KMS-11 (cell line): ENCODE measurements at regions not wholly inside any gene's neighbourhood (a gene's known extent, or its start where the extent isn't known, plus 50 kb on each side); places are given as distances from the start of the nearest gene placed in this dataset.

Experiments
- H2AFZ ChIP-seq: fragments of 200-600 bp; sonication (generic); 2 replicates; pipeline ENCODE4 v1.6.1; 2016; ENCODE audit warnings: antibody characterized with exemption, mixed run types, low read depth
- H3K27ac ChIP-seq: fragments of 200-600 bp; sonication (generic); 2 replicates; pipeline ENCODE4 v1.6.1; 2016; ENCODE audit warnings: mild to moderate bottlenecking, mixed run types
- H3K27me3 ChIP-seq: fragments of 200-600 bp; sonication (generic); 2 replicates; pipeline ENCODE4 v1.6.1; 2017; ENCODE audit warnings: mild to moderate bottlenecking, low read depth, mixed run types, moderate library complexity; ENCODE audit not compliant: insufficient read depth
- H3K36me3 ChIP-seq: fragments of 200-600 bp; sonication (generic); 2 replicates; pipeline ENCODE4 v1.6.1; 2017; ENCODE audit warnings: mild to moderate bottlenecking, mixed run types; ENCODE audit not compliant: insufficient read depth
- H3K4me1 ChIP-seq: fragments of 200-600 bp; sonication (generic); 2 replicates; pipeline ENCODE4 v1.6.1; 2016; ENCODE audit warnings: mild to moderate bottlenecking, low read depth, mixed run types; ENCODE audit not compliant: poor library complexity, severe bottlenecking
- H3K4me2 ChIP-seq: fragments of 200-600 bp; sonication (generic); 2 replicates; pipeline ENCODE4 v1.7.0; 2016; ENCODE audit warnings: mild to moderate bottlenecking, mixed run types
- H3K4me3 ChIP-seq: fragments of 200-600 bp; sonication (generic); IDR thresholded peaks from 2 replicates; pipeline ENCODE4 v1.6.1; 2017; ENCODE audit warnings: low read depth, low read length, mixed read lengths; ENCODE audit not compliant: insufficient read depth
- H3K79me2 ChIP-seq: fragments of 200-600 bp; sonication (generic); 2 replicates; pipeline ENCODE4 v1.6.1; 2016; ENCODE audit warnings: low read depth, mixed run types; ENCODE audit not compliant: insufficient read depth
- H3K9ac ChIP-seq: fragments of 200-600 bp; sonication (generic); 2 replicates; pipeline ENCODE4 v1.6.1; 2016; ENCODE audit warnings: mild to moderate bottlenecking, mixed run types
- H4K20me1 ChIP-seq: fragments of 200-600 bp; sonication (generic); 2 replicates; pipeline ENCODE4 v1.6.1; 2016; ENCODE audit warnings: mild to moderate bottlenecking, mixed run types; ENCODE audit not compliant: insufficient read depth
- TF ChIP-seq, protein P1 (sequence below): fragments of 200-600 bp; sonication (generic); conservative IDR thresholded peaks from 2 replicates; pipeline ENCODE4 v1.6.1; 2017; ENCODE audit warnings: low read depth, mild to moderate bottlenecking, antibody characterized with exemption, low read length, moderate library complexity, mixed read lengths

DNA sequence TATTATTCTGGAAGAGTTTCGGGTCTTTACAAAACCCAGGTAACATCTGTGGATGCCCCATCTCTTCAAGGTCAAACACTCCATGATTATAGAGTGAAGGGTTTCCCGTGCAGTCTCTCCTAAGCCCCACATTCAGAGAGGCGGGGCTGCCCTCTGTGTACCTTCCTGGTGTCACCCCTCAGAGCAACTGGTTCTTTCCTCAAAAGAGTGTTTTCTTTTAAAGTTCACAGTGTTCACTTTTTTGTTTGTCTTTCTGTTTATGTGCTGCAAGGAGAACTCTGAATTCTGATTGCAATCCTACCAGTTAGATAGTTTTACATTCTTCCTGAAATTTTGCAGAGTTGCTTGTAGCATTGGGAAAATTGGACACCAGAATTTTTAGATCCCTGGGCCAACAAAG, 190.2 kb downstream of the ADAMTS15 start:
- H3K4me3 ChIP-seq = no peak overlapping the region
- H2AFZ ChIP-seq = no peak overlapping the region
- TF ChIP-seq, protein P1, sequence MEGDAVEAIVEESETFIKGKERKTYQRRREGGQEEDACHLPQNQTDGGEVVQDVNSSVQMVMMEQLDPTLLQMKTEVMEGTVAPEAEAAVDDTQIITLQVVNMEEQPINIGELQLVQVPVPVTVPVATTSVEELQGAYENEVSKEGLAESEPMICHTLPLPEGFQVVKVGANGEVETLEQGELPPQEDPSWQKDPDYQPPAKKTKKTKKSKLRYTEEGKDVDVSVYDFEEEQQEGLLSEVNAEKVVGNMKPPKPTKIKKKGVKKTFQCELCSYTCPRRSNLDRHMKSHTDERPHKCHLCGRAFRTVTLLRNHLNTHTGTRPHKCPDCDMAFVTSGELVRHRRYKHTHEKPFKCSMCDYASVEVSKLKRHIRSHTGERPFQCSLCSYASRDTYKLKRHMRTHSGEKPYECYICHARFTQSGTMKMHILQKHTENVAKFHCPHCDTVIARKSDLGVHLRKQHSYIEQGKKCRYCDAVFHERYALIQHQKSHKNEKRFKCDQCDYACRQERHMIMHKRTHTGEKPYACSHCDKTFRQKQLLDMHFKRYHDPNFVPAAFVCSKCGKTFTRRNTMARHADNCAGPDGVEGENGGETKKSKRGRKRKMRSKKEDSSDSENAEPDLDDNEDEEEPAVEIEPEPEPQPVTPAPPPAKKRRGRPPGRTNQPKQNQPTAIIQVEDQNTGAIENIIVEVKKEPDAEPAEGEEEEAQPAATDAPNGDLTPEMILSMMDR = no peak
- no peak overlapping the region for H3K9ac ChIP-seq
- H3K4me1 ChIP-seq = no peaks in the 10 kb centered on the region
- H4K20me1 ChIP-seq = no peaks in the 10 kb centered on the region
- H3K4me2 ChIP-seq = no peak overlapping the region
- no peaks in the 10 kb centered on the region for H3K27me3 ChIP-seq
- H3K79me2 ChIP-seq = no peaks in the 10 kb centered on the region
- no peak overlapping the region for H3K27ac ChIP-seq
- H3K36me3 ChIP-seq = no peaks in the 10 kb centered on the region

DNA sequence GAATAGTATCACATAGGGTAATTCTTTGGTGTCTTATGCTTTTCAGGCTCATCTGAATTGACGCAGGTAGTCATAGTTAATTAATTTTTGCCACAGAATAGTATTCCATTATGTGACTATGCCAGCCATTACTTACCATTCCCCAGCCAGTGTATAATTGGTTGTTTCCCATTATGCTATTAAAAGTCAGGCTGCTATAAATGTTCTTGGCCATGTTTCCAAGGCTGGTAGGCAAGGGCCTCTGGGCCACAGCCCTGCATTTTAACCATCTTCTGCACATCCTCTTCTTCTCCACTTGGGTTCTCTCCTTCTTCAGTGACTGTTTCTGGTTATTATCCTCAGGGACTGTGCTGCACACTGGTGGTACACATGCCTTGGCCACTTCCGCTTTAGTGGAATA, 190.9 kb downstream of the ADAMTS15 start:
- no peaks in the 10 kb centered on the region for H3K4me1 ChIP-seq
- no peak overlapping the region for H3K27ac ChIP-seq
- H3K79me2 ChIP-seq = no peaks in the 10 kb centered on the region
- no peak overlapping the region for H2AFZ ChIP-seq
- no peak overlapping the region for H3K9ac ChIP-seq
- H3K36me3 ChIP-seq = no peaks in the 10 kb centered on the region
- no peaks in the 10 kb centered on the region for H4K20me1 ChIP-seq
- no peak overlapping the region for H3K4me3 ChIP-seq
- no peak overlapping the region for H3K4me2 ChIP-seq
- H3K27me3 ChIP-seq = no peaks in the 10 kb centered on the region
- TF ChIP-seq, protein P1 = no peak

DNA sequence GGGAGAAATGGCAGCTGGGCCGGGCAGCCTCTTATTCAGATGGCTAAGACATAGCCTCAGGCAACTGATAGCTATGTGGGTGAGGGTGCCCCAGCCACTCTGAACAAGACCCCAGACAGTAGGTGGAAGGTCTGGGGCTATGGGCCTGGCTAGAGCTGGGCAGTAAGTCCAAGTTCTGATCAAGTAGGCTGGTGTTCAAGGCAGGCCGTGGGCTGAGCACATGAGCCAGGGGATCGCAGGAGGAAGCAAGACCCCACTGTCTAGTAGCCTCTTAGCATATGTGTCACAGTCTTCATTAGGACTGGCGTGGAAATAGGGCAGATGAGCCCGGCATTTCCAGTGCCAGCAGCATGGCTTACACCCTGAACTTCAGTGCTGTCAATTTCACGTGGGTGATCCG, 192.1 kb downstream of the ADAMTS15 start:
- H3K36me3 ChIP-seq = no peaks in the 10 kb centered on the region
- no peak overlapping the region for H3K4me2 ChIP-seq
- H4K20me1 ChIP-seq = no peaks in the 10 kb centered on the region
- H3K79me2 ChIP-seq = no peaks in the 10 kb centered on the region
- H3K9ac ChIP-seq = no peak overlapping the region
- H3K27ac ChIP-seq = no peak overlapping the region
- H3K4me3 ChIP-seq = no peak overlapping the region
- H2AFZ ChIP-seq = no peak overlapping the region
- TF ChIP-seq, protein P1 = no peak
- no peaks in the 10 kb centered on the region for H3K4me1 ChIP-seq
- no peaks in the 10 kb centered on the region for H3K27me3 ChIP-seq

DNA sequence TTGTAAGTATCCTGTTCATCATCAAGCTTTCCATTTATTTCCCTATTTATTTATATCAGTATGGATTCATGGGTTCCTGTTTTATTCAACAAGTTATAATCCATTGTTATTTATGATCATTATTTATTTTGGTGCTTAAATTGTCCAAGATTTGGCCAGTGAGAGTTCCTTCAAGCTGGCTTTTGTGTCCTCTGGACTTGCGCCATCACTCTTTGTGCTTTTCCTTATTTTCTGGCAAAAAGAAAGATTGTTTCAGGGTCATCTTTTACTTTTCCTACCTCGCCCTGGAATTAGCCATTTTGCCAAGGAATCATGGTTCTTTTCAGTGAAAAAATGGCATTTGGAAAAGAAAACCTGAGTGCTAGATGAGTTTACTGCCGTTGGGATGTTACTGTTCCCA, 193.4 kb downstream of the ADAMTS15 start:
- no peak overlapping the region for H2AFZ ChIP-seq
- no peak overlapping the region for H3K27ac ChIP-seq
- H3K4me1 ChIP-seq = no peaks in the 10 kb centered on the region
- no peaks in the 10 kb centered on the region for H3K36me3 ChIP-seq
- H4K20me1 ChIP-seq = no peaks in the 10 kb centered on the region
- no peak overlapping the region for H3K4me3 ChIP-seq
- TF ChIP-seq, protein P1 = no peak
- H3K9ac ChIP-seq = no peak overlapping the region
- H3K4me2 ChIP-seq = no peak overlapping the region
- no peaks in the 10 kb centered on the region for H3K27me3 ChIP-seq
- no peaks in the 10 kb centered on the region for H3K79me2 ChIP-seq

DNA sequence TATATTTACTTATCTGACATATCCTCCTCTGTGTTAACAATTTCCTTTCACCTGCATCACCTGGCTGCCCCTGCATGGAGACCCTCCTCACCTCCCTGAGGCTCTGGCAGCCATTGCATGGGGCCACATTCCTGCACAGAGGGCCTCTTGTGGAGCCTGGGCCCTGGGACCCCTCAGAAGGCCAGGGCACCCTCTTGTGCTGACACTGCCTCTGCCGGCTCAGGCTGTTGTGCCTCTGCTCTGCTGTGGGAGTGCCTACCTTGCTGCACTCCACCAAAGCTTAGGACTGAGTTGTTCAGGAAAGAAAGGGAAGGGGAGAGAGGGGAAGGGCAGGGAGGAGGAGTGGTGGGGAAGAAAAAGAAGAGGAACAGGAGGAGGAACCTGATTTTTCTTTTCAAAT, 194.5 kb downstream of the ADAMTS15 start:
- TF ChIP-seq, protein P1 = no peak
- Histone ChIP-seq H3K36me3 (no peaks in the 10 kb centered on the region), H3K9ac (no peak overlapping the region), H3K4me3 (no peak overlapping the region), H2AFZ (no peak overlapping the region), H3K27ac (no peak overlapping the region), H3K79me2 (no peaks in the 10 kb centered on the region), H3K4me1 (no peaks in the 10 kb centered on the region), H3K27me3 (no peaks in the 10 kb centered on the region), H3K4me2 (no peak overlapping the region), H4K20me1 (no peaks in the 10 kb centered on the region)
